HG03521 (cell line): ENCODE measurements at regions not wholly inside any gene's neighbourhood (a gene's known extent, or its start where the extent isn't known, plus 50 kb on each side); places are given as distances from the start of the nearest gene placed in this dataset.
"Not testable (repeated sequence)": the region's sequence is repeated elsewhere in the genome, so short reads cannot be mapped to it uniquely, and the experiment has no call there.

ENCODE experiments used
- ATAC-seq: cut with Tn5 transposase; IDR thresholded peaks from one replicate; pipeline ENCODE4 v1.9.1; 2021; ENCODE audit warnings: mild to moderate bottlenecking, moderate library complexity; ENCODE audit not compliant: unreplicated experiment

GRCh38 chr7:89616829-89617228 lies 537.4 kb upstream of the STEAP1 start:
- not testable (repeated sequence) for ATAC-seq

GRCh38 chr7:89618274-89618673 lies 536.0 kb upstream of the STEAP1 start:
- no peak for ATAC-seq

GRCh38 chr7:89621925-89622641 lies 532.2 kb upstream of the STEAP1 start:
- no peak for ATAC-seq

- ATAC-seq: peak; percentile 74
Observed at GRCh38 chr7:89623018-89623672, 531.1 kb upstream of the STEAP1 start.

GRCh38 chr7:89624155-89624554 lies 530.1 kb upstream of the STEAP1 start:
- not testable (repeated sequence) for ATAC-seq

- ATAC-seq: no peak
Observed at GRCh38 chr7:89648509-89648908, 505.8 kb upstream of the STEAP1 start.

GRCh38 chr7:89655946-89656345 lies 498.3 kb upstream of the STEAP1 start:
- ATAC-seq: no peak

GRCh38 chr7:89661876-89662275 lies 492.4 kb upstream of the STEAP1 start:
- no peak for ATAC-seq

- no peak for ATAC-seq
Observed at GRCh38 chr7:89666136-89666835, 488.0 kb upstream of the STEAP1 start.

- no peak for ATAC-seq
Observed at GRCh38 chr7:89680161-89680560, 474.1 kb upstream of the STEAP1 start.

GRCh38 chr7:89681448-89681847 lies 472.8 kb upstream of the STEAP1 start:
- ATAC-seq: no peak

GRCh38 chr7:89685287-89685686 lies 469.0 kb upstream of the STEAP1 start:
- no peak for ATAC-seq

GRCh38 chr7:89687211-89687610 lies 467.1 kb upstream of the STEAP1 start:
- ATAC-seq: no peak

GRCh38 chr7:89695241-89695640 lies 459.0 kb upstream of the STEAP1 start:
- no peak for ATAC-seq

GRCh38 chr7:89714131-89714530 lies 440.1 kb upstream of the STEAP1 start:
- ATAC-seq: no peak

- ATAC-seq: not testable (repeated sequence)
Observed at GRCh38 chr7:89718941-89719340, 435.3 kb upstream of the STEAP1 start.

GRCh38 chr7:89728481-89728880 lies 425.8 kb upstream of the STEAP1 start:
- no peak for ATAC-seq

- ATAC-seq: no peak
Observed at GRCh38 chr7:89731751-89732445, 422.4 kb upstream of the STEAP1 start.

- no peak for ATAC-seq
Observed at GRCh38 chr7:89738549-89738948, 415.7 kb upstream of the STEAP1 start.

- no peak for ATAC-seq
Observed at GRCh38 chr7:89757910-89758309, 396.4 kb upstream of the STEAP1 start.

- ATAC-seq: no peak
Observed at GRCh38 chr7:89760690-89761089, 393.6 kb upstream of the STEAP1 start.
